NCI-H510A (cell line): ENCODE measurements at regions not wholly inside any gene's neighbourhood (a gene's known extent, or its start where the extent isn't known, plus 50 kb on each side); places are given as distances from the start of the nearest gene placed in this dataset.
"Not testable (repeated sequence)": the region's sequence is repeated elsewhere in the genome, so short reads cannot be mapped to it uniquely, and the experiment has no call there.

Experiments
- DNase-seq: peaks from one replicate; lab custom pipeline; 2025; lab: John Stamatoyannopoulos, UW

DNA sequence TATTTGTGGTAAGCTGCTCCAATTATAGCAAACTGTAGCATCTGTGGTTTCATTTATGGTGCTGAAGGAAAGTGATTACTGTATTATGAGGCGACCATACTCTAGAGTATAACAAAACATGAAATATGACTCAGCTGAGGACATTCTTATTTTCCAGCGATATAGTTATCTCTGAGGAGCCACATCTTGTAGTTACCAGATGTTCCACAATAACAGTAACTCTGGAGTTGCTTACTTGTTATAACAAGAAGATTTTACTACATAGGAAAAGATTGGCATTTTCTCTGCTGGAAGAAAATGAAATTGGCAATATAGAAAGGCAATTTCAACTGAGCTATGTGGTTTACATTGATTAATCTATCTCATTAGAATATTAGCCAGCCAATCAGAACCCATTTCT is 1634.2 kb downstream of the PCDH9 start:
- DNase-seq = no peak

DNA sequence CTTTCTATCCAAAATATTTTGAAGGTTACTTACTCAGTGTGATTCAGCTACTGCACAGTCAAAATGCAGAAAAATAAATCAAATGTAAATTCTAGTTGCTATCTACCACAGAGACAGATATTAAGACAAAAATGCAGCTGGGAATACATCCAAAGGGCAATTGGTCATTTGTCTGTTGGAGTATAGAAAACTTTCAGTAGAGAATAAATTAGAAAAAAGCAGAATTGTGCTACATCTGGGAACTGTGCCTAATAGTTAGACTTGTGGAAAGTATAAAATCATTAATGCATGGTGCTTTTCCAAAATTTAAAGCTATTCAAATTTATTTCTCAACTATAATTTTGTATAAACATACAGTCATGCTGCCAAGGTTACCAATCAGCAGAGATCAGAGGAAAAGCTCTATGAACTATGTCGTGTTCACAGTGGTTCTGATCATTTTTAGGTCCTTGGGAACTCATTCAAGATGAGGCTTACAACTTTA is 1635.8 kb downstream of the PCDH9 start:
- no peak for DNase-seq

DNA sequence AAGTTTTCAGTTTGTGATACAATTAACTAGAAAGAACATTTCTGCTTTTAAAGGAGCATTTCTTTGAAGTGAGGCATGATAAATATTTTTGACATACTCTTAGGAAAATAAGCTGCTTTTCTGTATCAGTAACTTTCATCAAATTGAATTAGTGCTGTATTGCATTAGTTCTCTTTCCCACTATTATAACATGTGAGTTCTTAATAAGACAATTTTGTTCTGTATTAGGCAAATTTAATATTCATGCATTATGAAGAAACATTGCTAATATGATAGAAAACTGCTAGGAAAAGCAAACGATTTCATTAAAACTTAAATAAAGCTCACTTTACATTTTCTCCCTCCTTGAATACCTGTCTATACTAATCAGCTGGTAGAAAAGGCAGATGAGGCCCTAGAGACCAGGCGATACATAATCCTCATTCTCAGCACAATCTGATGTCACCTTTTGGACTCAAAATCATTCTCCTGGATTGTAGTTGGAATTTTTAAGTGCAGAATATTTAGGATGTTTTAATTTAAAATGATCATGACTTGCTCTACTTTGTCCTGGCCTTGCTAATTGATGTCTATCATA is 1636.8 kb downstream of the PCDH9 start:
- no peak for DNase-seq

DNA sequence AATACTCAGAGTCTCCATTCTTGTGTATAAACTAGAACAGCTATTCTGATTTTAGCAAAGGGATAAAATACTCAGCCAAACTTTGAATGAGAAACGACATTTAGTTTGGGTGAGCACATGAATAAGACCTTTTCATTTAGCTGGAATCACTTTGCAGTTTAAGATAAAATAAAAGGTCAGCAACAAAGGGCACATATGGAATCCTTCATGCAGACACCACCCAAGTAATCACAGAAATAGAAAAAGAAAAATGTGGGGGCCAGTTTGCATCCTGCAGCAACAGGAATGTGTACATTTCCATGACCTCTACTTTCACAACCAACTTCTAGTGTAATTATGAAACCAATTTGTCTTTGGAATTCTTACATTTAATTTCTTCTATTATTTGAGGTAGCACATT is 1637.4 kb downstream of the PCDH9 start:
- DNase-seq = no peak

DNA sequence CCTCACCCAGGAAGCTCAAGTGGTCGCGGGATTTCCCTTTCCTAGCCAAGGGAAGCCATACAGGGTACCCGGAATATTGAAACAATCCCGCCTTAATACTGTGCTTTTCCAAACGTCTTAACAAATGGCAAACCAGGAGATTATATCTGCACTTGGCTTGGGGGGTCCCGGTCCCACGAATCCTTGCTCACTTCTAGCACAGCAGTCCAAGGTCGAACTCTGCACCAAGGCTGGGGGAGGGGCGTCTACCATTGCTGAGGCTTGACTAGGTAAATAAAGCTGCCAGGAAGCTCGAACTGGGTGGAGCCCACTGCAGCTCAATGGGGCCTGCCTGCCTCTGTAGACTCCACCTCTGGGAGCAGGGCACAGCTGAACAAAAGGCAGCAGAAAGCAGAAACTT is 1644.8 kb downstream of the PCDH9 start:
- no peak for DNase-seq

DNA sequence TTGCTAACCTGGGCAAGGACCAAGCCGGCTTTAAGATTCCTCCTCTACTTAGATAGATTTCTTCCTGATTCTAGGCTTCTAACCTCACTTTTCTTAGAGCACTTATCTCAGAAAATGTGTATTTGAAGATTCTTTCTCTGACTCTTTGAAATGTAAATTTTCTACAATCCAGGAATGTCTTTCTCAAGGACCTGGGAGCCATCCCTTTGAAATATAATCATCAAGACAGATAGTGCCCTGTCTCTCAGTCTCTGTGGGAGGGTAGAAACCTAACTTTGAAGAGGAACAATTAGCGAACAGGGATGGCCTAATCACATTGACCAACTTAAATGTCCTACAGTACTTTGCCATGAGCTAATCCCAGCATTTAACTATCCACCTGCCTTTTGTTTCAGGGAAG is 1646.0 kb downstream of the PCDH9 start:
- no peak for DNase-seq

DNA sequence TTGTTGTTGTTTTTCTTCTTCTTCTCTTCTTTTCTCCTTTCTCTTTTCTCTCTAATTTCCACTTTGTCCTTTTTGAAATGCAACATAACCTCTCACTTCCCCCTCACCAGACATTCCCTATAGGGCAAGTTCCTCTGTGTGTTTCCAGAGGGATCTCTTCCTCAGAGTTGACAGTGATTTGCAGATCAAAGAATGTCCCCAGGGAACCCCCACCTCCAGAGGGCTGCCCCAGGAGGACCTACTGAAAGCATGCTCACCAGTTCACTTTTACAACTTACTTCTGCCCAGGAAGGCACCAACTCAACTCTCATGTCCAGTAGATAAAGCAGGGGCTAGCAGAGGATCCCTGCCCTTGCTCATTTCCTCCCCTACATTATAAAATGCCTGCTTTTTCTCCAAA is 1648.0 kb downstream of the PCDH9 start:
- no peak for DNase-seq

DNA sequence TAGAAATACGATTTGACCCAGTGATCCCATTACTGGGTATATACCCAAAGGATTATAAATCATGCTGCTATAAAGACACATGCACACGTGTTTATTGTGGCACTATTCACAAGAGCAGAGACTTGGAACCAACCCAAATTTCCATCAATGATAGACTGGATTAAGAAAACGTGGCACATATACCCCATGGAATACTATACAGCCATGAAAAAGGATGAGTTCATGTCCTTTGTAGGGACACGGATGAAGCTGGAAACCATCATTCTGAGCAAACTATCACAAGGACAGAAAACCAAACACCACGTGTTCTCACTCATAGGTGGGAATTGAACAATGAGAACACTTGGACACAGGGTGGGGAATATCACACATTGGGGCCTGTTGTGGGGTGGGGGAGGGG is 1665.6 kb downstream of the PCDH9 start:
- not testable (repeated sequence) for DNase-seq

DNA sequence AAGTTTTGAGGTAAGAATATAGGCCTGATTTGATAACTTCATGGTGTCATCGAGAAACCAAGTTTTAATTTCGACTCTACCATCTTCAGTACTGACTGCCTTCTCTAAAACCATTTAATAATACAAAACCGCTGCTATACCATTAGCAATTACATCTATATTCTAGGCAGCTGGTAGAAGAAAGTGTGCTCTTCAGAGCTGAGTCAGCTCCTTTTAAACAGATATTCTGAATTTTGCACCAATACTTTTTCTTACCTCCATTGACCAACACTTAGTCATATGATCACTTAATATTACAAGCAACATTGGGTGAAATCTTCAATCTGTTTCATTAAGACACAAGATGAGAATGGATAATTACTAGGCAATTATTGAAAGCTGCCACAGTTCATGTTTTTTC is 1667.8 kb downstream of the PCDH9 start:
- DNase-seq = no peak

DNA sequence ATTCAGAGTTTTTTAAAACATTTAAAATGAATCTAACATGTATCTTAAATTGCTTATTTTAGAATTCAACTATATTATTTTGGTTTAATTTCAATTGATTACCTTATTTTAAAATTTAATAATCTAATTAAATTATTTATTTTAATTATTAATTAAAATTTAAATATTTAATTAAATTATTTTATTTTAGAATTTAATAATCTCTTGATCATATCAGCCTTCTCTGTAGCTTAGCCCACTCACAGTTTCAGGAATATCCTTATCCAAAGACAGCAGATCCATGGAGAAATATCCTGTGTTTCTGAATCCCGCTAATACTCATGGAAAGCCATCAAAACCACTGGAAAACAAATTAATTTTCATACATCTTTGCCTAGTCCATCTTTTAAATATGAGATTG is 1669.2 kb downstream of the PCDH9 start:
- DNase-seq = no peak

DNA sequence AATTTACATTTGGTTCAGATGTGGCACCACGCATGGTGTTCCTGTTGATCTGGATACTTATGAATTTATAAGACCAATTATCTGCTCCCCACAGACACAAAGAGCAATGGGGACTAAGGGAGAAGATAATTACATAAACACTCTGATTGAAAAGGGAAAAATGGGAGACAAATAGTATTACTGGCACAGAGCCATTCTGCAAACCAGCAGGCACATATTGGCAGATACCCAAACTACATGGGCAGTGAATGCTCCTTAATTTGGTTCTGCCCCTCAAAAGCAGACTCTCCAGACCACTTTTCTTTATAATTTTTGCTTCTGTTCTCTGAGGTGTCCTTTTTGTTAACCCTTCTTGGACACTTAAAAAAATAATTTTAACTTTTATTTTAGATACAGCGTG is 1674.2 kb downstream of the PCDH9 start:
- DNase-seq = no peak

DNA sequence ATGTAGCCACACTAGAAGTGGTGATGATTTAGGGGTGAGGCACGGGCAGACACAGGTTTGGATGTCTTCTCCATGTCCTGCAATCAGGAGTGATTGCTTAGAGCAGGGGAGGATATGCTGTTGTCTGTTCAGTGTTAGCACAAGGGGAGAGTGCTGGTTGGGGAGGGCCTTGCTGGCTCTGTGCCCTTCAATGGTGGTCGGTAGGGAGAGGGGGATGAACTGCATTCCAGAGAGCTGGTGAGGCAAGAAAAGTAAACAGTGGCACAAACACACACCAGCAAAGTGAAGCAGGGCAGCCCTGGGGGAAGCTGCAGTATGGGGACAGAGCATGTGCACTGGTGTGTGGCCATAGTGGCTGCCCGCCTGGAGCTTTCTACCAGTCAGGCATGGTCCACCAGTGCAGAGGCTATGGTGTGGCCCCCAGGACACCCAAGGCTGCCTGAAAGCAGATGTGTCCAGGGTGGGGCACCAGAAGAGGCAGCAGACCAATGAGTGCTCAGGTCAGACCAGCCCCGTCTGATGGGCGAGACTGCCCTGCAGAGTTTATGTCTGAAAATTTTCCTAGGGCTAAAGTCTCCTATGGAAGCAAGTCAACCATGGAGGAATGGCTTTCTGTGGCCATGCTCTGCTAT is 1676.9 kb downstream of the PCDH9 start:
- DNase-seq = no peak

DNA sequence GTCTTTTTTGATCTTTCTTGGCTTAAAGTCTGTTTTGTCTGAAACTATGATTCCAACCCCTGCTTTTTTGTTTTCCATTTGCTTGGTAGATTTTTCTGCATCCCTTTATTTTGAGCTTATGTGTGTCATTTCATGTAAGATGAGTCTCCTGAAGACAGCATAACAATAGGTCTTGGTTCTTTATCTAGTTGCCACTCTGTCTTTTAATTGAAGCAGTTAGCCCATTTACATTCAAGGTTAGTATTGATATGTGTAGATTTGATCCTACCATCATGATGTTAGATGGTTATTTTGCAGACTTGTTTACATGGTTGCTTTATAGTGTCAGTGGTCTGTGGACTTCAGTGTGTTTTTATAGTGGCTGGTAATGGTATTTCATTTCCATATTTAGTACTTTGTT is 1678.9 kb downstream of the PCDH9 start:
- DNase-seq = no peak

DNA sequence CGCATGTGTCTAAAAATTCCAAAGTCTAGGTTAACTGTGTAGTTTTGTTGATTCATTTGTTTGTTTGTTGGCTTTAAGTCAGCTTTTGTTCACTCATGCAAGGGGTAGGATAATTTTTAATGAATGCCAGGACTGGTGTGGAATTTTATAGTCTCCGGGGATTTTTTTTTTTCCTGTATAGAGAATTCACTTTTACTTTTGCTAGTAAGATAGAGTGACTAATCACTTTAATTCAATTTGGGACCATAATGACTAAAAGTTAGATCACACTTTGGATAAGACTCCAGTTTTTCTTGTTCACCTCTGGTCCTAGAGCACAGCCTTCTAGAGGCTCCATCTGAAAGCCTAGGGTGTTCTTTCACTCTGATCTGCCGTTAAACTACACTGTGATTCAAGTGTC is 1690.0 kb downstream of the PCDH9 start:
- DNase-seq = no peak

DNA sequence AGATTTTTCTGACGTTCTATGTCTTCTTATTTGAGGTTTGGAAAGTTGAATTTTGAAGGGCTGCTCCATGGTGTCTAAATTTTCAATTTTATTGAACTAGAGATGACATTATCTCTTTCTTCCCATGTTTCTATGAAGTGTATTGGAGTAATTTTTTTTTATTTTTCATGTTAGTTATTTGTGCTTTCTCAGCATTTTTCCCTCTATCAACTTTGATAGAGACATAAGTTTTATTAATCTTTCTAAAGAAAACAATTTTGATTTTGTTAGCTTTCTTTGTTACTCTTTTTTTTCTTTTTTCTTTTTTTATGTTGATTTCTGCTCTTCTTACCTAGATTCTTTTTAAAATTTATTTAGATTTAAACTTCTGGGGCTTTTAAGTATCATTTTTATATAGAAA is 1694.8 kb downstream of the PCDH9 start:
- no peak for DNase-seq

DNA sequence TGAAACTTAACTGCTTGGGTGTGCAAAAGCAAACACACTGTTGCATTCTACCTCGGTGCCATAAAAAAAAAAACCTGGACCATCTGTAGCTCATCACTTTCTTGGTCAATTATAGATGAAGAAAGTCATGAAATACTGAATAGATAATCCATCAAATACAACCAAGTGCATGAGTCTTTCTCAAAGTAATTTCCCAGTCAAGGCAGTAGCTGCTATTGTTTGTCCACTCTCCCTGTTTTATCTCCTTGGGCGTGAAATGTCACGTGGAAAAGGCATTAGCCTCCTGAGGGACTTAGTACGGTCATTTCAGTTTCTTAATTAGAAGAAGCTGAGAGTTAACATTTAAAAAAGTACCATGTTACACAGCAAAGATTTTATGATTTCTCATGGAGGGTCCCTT is 1697.9 kb downstream of the PCDH9 start:
- no peak for DNase-seq

DNA sequence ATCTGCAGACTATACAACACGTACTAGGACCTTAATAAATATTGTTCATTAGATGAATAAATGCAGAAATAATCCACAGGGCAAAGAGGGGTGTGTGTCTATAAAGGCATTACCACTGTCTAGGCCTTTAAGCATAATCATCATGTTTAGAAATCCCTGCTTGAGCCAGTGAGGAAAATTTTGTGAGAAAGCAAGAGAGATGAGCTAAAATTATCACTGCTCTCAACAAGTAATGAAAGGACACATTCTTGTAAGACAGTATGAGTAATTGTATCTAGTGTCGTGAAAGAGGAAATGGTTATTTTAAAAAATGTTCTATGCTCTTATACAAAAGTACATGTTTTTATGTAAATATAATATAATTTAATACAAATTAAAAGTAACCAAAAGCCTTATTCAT is 1699.4 kb downstream of the PCDH9 start:
- no peak for DNase-seq

DNA sequence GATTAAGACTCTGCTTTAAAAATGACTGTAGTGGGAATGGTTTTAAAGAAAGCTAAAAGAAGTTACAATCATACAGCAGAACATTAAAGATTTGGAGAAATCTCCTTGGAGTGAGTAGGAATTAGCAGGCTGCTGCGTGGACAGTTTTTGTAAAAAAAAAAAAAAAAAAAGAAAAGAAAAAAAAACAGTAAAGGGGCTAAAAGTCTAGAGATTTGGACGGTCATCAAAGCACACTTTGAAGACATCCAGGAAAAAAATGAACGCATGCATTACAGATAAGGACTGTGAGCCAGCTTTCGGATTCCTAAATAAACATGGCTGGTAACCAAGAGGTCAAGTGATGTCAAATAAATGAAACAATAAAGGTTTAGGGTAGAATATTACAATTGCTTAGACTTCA is 1700.6 kb downstream of the PCDH9 start:
- DNase-seq = no peak

DNA sequence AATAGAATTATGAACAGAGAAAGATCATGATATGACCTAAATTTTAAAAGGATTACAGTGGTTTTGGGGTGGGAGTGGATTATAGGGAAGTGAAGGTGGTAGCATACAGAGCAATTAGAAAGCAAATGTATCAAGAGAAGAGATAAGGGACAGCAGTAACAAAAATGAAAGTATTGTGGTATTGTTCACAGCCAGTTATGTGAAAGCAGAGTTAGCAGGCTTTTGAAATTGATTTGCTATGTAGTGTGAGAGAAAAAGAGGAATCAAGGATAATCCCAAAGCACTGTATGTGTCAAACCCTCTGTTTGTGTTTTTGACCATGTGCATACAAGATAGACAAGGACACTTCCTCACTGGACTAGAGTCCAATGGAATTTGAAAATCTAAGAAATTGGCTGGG is 1721.4 kb downstream of the PCDH9 start:
- no peak for DNase-seq

DNA sequence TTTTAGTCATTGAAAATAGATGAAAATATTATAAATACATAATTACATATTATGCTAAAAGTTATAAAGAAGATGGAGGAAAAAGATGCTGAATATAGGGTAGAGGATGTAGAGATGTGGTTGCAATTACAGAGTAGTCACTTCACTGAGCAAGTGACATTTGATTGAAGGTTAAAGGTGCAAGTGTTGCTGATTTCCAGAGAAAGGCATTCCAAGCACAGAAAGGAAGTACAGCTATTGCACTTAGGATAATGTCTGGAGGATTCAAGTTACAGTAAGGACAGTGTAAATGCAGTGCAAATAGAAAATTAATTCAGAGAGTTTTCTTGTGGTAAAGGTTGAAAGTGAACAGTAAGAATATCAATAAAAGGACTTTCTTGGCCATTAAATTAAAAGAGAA is 1721.8 kb downstream of the PCDH9 start:
- no peak for DNase-seq

DNA sequence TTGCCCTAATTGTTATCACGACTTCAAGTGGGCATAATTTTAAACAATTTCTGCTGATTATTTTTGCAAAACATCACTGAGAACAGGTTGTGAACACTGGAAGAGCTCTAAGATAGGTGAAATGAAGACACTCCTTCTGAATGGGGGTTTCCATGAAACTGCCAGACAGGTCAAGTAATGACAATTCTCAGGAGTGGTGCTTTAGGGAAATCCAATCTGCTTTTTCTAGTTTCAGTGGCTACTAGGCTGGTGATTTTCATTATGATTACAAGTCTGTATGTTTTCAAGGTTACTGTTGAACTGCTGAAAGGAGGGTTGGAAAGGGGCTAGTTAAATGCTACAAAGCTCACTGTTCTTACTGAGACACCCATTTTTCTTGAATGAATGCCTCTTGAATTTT is 1724.2 kb downstream of the PCDH9 start:
- no peak for DNase-seq

DNA sequence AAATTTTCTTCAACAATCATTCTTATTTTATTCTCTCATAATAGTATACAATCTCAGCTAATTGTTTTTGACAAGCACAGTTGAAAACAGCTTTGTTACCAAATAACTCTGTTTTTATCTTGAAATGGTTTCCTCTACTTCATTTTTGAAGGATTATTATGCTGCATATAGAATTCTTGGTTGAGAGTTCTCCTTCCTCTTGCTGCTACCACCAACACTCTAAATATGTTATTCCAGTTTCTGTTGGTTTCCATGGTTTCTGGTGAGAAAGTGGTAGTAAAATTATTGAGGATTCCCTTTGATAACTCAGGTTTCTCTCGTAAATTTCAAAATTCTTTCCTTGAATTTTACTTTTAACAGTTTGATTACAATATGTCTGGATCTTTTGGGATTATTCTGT is 1725.9 kb downstream of the PCDH9 start:
- no peak for DNase-seq

DNA sequence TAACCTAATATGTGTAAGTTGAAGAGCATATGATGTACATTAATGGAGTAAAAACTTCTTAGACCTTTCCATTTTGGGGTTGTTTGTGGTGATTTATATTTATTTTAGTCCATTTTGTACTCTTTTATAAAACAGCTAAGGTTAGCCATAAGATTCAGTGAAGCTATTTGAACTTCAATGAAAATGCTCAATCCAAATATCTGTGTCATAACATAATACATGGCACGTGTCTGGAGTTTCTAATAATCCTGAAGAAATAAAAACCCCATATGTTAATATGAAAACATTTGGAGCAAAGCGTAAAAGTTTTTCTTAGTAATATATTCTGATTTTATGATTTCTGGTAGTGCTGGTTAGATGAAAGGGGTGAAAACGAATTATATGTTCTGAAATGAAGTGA is 1729.7 kb downstream of the PCDH9 start:
- DNase-seq = no peak

DNA sequence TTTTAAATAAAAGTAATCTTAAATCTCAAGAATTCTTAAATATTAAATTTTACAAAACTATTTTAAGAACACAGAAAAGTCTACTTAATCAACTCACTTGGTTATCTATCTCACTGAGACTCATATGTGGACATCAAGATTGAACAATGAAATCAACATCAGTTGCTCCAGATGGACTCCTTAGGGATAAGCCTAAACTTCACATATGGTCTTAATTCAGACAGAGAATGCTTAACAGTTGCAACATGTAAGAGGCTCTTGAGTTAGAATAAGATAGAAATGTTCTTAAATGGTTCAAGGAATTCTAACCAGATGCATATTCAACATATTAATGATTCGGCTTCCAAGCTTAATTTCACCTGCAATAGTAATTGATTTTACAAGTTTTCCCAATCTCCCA is 1730.9 kb downstream of the PCDH9 start:
- DNase-seq = no peak
